ENCODE measurements at regions not wholly inside any gene's neighbourhood (a gene's known extent, or its start where the extent isn't known, plus 50 kb on each side); places are given as distances from the start of the nearest gene placed in this dataset.
"Not testable (repeated sequence)": the region's sequence is repeated elsewhere in the genome, so short reads cannot be mapped to it uniquely, and the experiment has no call there.

- H3K36me3 ChIP-seq (ENCODE audit: insufficient read depth, low read length); H2AFZ ChIP-seq (ENCODE audit: low read length); intact Hi-C loops (cut with micrococcal nuclease; ENCODE audit: unreplicated experiment); H3K79me2 ChIP-seq (ENCODE audit: insufficient read depth, low read depth, low read length); POLR2A ChIA-PET; DNase-seq (ENCODE audit: low spot score); H3K4me3 ChIP-seq (ENCODE audit: low read depth, low read length, poor library complexity, severe bottlenecking); H4K20me1 ChIP-seq (ENCODE audit: insufficient read depth, low read length); H3K9me2 ChIP-seq (ENCODE audit: insufficient read depth, low read length); H3K27ac ChIP-seq (ENCODE audit: low read depth, low read length, poor library complexity, severe bottlenecking); BruUV-seq (replicated peaks); H3K4me1 ChIP-seq (ENCODE audit: insufficient read depth, low read length, poor library complexity, severe bottlenecking); H3K4me2 ChIP-seq (ENCODE audit: low read length); CTCF ChIA-PET (ENCODE audit: unreplicated experiment): not testable (repeated sequence)
- peaks cover 13% of the 10 kb centered on the region; the same call in 1 of the 2 replicates for H3K9me3 ChIP-seq (ENCODE audit: low read length)
Measured at GRCh38 chr21:9655221-9655620, 866.2 kb upstream of the TPTE start.

GRCh38 chr21:9656455-9656854 lies 864.9 kb upstream of the TPTE start:
- intact Hi-C loops (cut with micrococcal nuclease; ENCODE audit: unreplicated experiment); POLR2A ChIA-PET; H4K20me1 ChIP-seq (ENCODE audit: insufficient read depth, low read length); H3K79me2 ChIP-seq (ENCODE audit: insufficient read depth, low read depth, low read length); H3K4me1 ChIP-seq (ENCODE audit: insufficient read depth, low read length, poor library complexity, severe bottlenecking); CTCF ChIA-PET (ENCODE audit: unreplicated experiment); H3K4me2 ChIP-seq (ENCODE audit: low read length); H2AFZ ChIP-seq (ENCODE audit: low read length); H3K36me3 ChIP-seq (ENCODE audit: insufficient read depth, low read length); BruUV-seq (replicated peaks); H3K27ac ChIP-seq (ENCODE audit: low read depth, low read length, poor library complexity, severe bottlenecking); DNase-seq (ENCODE audit: low spot score); H3K9me2 ChIP-seq (ENCODE audit: insufficient read depth, low read length); H3K4me3 ChIP-seq (ENCODE audit: low read depth, low read length, poor library complexity, severe bottlenecking): not testable (repeated sequence)
- H3K9me3 ChIP-seq (ENCODE audit: low read length): peaks cover 13% of the 10 kb centered on the region; the same call in 1 of the 2 replicates

- intact Hi-C loops (cut with micrococcal nuclease; ENCODE audit: unreplicated experiment); CTCF ChIA-PET (ENCODE audit: unreplicated experiment); POLR2A ChIA-PET: not testable (repeated sequence)
Measured at GRCh38 chr21:9657779-9658178, 863.6 kb upstream of the TPTE start.

GRCh38 chr21:9659877-9660276 lies 861.5 kb upstream of the TPTE start:
- POLR2A ChIA-PET: interaction anchor here (0.6 kb wide), 1 partner anchor 300 kb away, joined by 3 read pairs; no protein-coding TSS in a partner anchor
- BruUV-seq (replicated peaks); H3K36me3 ChIP-seq (ENCODE audit: insufficient read depth, low read length); H3K9me3 ChIP-seq (ENCODE audit: low read length); H3K4me1 ChIP-seq (ENCODE audit: insufficient read depth, low read length, poor library complexity, severe bottlenecking); H3K9me2 ChIP-seq (ENCODE audit: insufficient read depth, low read length); H2AFZ ChIP-seq (ENCODE audit: low read length); CTCF ChIA-PET (ENCODE audit: unreplicated experiment); intact Hi-C loops (cut with micrococcal nuclease; ENCODE audit: unreplicated experiment); H3K27ac ChIP-seq (ENCODE audit: low read depth, low read length, poor library complexity, severe bottlenecking); H3K4me3 ChIP-seq (ENCODE audit: low read depth, low read length, poor library complexity, severe bottlenecking); H3K4me2 ChIP-seq (ENCODE audit: low read length); H3K79me2 ChIP-seq (ENCODE audit: insufficient read depth, low read depth, low read length); H4K20me1 ChIP-seq (ENCODE audit: insufficient read depth, low read length); DNase-seq (ENCODE audit: low spot score): not testable (repeated sequence)

More at GRCh38 chr21:9657779-9658178, 863.6 kb upstream of the TPTE start:
- not testable (repeated sequence) for H3K27ac ChIP-seq (ENCODE audit: low read depth, low read length, poor library complexity, severe bottlenecking); BruUV-seq (replicated peaks); H3K79me2 ChIP-seq (ENCODE audit: insufficient read depth, low read depth, low read length); DNase-seq (ENCODE audit: low spot score); H3K4me1 ChIP-seq (ENCODE audit: insufficient read depth, low read length, poor library complexity, severe bottlenecking); H3K4me3 ChIP-seq (ENCODE audit: low read depth, low read length, poor library complexity, severe bottlenecking); H2AFZ ChIP-seq (ENCODE audit: low read length); H3K36me3 ChIP-seq (ENCODE audit: insufficient read depth, low read length); H3K4me2 ChIP-seq (ENCODE audit: low read length); H4K20me1 ChIP-seq (ENCODE audit: insufficient read depth, low read length); H3K9me2 ChIP-seq (ENCODE audit: insufficient read depth, low read length)
- H3K9me3 ChIP-seq (ENCODE audit: low read length): peaks cover 12% of the 10 kb centered on the region; the same call in 1 of the 2 replicates

- H3K27ac ChIP-seq (ENCODE audit: low read depth, low read length, poor library complexity, severe bottlenecking); H3K9me3 ChIP-seq (ENCODE audit: low read length); H4K20me1 ChIP-seq (ENCODE audit: insufficient read depth, low read length); H3K36me3 ChIP-seq (ENCODE audit: insufficient read depth, low read length); H3K9me2 ChIP-seq (ENCODE audit: insufficient read depth, low read length); H3K4me2 ChIP-seq (ENCODE audit: low read length); DNase-seq (ENCODE audit: low spot score); BruUV-seq (replicated peaks); POLR2A ChIA-PET; H3K79me2 ChIP-seq (ENCODE audit: insufficient read depth, low read depth, low read length); H2AFZ ChIP-seq (ENCODE audit: low read length); intact Hi-C loops (cut with micrococcal nuclease; ENCODE audit: unreplicated experiment); H3K4me3 ChIP-seq (ENCODE audit: low read depth, low read length, poor library complexity, severe bottlenecking); H3K4me1 ChIP-seq (ENCODE audit: insufficient read depth, low read length, poor library complexity, severe bottlenecking); CTCF ChIA-PET (ENCODE audit: unreplicated experiment): not testable (repeated sequence)
Measured at GRCh38 chr21:9663914-9664729, 857.3 kb upstream of the TPTE start.

GRCh38 chr21:9675811-9676210 lies 845.6 kb upstream of the TPTE start:
- H3K4me2 ChIP-seq (ENCODE audit: low read length); H2AFZ ChIP-seq (ENCODE audit: low read length); H3K4me1 ChIP-seq (ENCODE audit: insufficient read depth, low read length, poor library complexity, severe bottlenecking); H3K4me3 ChIP-seq (ENCODE audit: low read depth, low read length, poor library complexity, severe bottlenecking); BruUV-seq (replicated peaks); intact Hi-C loops (cut with micrococcal nuclease; ENCODE audit: unreplicated experiment); POLR2A ChIA-PET; H3K27ac ChIP-seq (ENCODE audit: low read depth, low read length, poor library complexity, severe bottlenecking); H3K9me2 ChIP-seq (ENCODE audit: insufficient read depth, low read length); DNase-seq (ENCODE audit: low spot score); H3K9me3 ChIP-seq (ENCODE audit: low read length); H3K36me3 ChIP-seq (ENCODE audit: insufficient read depth, low read length); H4K20me1 ChIP-seq (ENCODE audit: insufficient read depth, low read length); CTCF ChIA-PET (ENCODE audit: unreplicated experiment); H3K79me2 ChIP-seq (ENCODE audit: insufficient read depth, low read depth, low read length): not testable (repeated sequence)
